GM19043 (cell line): ENCODE measurements at regions not wholly inside any gene's neighbourhood (a gene's known extent, or its start where the extent isn't known, plus 50 kb on each side); places are given as distances from the start of the nearest gene placed in this dataset.

ENCODE experiments used
- ATAC-seq: cut with Tn5 transposase; IDR thresholded peaks from one replicate; pipeline ENCODE4 v1.9.1; 2021; ENCODE audit warnings: low read depth; ENCODE audit not compliant: unreplicated experiment

DNA sequence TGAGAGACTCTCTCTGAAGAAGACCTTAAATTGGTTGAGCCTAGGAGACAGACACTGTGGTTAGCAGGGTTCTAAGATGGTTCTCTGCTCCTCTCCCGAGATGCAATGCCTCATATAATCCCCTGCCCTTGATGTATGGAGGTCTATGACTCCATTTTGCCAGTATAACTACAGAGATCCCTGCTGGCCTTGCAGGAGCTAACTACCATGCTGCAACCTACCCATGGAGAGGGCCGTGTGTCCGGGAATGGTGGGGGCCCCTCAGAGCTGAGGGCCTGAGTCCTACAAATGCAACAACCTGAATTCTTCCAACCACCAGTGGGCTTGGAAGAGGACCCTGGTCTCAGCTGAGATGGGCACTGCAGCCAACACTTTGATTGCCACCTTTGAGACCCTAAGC lies 388.0 kb downstream of the SETD4 start:
- ATAC-seq, result no peak

- no peak for ATAC-seq
Measured at GRCh38 chr21:35664683-35665082, 395.6 kb downstream of the SETD4 start.

GRCh38 chr21:35663856-35664606 lies 396.3 kb downstream of the SETD4 start:
- no peak for ATAC-seq

DNA sequence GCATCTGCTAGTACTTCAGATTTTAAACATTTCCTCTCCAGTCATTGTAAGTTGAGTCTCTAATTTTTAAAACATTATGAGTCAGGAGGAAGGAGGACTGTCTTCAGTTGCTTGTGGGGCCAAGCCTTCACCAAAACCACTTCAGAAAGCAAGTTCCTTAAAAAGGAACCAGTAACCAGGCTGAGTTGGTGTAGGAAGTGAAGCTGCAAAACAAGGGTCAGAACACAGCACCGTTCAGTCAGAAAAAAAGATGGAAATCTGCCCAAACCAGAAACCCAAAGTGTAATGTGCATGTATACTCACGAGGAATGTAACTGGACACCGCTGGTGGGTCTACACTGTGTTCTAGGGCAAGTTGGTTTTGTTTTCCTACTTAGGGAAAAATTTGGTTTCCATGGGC lies 402.1 kb downstream of the SETD4 start:
- ATAC-seq, result no peak

GRCh38 chr21:35652872-35653271 lies 407.5 kb downstream of the SETD4 start:
- no peak for ATAC-seq

DNA sequence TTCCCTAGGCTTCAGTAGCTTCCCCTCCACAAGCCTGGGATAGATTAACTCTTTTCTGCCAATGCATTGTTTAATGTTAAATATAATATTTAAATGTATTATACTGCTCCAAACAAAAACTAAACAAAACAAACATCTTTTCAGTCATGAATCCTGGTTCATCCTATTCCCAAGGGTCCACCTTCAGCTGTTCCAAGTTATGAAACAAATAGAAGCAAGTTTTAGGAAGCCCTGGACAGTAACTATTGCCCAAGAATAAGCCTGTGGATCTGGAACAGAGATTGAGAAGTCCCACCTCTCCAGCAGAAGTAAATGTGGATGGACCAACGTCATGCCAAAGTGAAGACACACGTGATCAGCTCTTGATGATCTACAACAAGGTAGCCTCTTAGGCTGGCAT lies 408.1 kb downstream of the SETD4 start:
- ATAC-seq, result no peak

DNA sequence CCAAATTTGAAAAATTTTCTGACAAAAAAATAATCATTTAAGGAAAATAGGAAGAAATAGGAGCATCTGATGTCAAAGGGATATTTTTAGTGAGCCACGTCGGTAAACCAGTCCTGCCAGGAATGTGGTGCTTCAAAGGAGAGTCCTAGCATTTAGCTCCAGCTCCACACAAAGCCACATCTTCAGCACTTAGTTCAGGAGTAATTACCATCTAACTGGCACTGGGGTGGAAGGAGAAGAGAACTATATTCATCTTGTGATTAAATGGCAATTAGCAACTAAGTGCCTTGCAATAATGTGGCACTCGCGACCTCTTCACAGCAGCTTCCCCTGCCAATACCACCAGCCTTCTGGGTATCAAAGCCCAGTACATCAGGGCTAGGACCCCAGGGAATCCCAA lies 409.1 kb downstream of the SETD4 start:
- ATAC-seq, result no peak

DNA sequence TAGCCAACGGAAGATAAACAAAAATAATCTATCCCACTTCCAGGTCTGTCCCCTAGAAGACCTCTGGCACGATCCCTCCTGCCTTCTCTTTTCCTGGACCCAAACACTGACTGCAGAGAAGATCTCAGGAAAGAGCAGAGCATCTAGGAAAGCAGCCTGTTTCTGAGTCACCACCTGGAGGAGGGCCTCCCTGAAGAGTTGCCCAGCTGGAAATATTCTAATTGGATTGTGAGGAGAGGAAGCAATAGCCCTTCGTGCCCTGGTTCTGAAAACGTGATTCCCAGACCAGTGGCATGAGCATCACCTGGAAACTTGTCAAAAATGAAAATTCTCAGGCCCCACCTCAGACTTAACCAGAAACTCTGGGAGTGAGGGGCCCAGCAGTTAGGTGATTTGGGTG lies 411.1 kb downstream of the SETD4 start:
- no peak for ATAC-seq

DNA sequence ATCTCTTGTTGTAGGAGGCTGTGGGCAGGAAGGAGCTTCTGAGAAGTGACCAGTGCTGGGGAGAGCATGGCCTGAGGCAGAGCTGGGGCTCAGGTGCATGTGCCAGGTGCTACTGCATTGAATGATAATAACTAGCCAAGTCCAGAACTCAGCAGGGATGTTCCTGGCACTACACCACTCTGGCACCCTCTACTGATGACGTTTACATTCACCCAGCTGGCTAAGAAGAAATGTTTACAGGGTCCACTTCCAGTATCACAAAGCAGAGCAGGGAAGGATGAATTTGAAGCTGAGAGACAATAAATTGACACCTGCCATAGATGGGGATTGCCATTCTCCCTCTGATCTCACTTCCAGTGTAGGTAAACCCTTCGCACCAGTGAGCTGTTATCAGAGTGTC lies 411.8 kb downstream of the SETD4 start:
- ATAC-seq, result no peak

GRCh38 chr21:35646606-35647005 lies 413.7 kb downstream of the SETD4 start:
- no peak for ATAC-seq

DNA sequence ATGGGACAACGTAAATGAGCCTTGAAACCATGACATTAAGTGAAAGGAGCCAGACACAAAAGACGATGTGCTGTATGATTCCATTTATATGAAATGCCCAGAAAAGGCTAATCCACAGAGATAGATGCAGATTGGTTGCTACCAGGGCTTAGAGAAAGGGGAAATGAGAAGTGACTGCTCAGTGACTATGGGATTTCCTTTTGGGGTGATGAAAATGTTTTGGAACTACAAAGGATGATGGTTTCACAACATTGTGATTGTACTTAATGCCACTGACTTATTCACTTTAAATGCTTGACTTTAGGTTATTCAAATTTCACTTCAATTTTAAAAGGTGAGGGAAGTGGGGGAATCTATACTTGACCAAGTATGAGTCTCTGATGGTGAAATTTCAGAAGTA lies 414.3 kb downstream of the SETD4 start:
- no peak for ATAC-seq

DNA sequence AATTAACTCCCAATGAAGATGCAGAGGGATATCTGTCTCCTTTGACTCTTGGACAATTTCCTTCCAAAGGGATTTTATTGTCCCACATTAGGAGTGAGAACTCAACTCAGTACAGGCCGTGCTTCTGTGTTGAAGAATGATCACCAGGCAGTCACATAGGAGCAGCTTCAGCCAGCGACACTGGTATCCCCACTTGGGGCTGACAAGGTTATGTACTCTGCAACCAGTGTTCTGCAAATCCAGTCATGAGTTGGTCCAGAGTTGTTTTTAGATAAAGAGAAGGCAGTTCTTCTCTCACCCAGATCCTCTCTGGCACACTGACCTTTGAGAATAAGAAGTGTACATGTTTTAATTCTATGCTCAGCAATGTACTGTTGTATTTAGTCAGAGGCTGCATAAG lies 415.8 kb downstream of the SETD4 start:
- no peak for ATAC-seq

- ATAC-seq, result no peak
Measured at GRCh38 chr21:35643176-35643575, 417.1 kb downstream of the SETD4 start.

- ATAC-seq, result no peak
Measured at GRCh38 chr21:35641271-35642016, 418.9 kb downstream of the SETD4 start.

DNA sequence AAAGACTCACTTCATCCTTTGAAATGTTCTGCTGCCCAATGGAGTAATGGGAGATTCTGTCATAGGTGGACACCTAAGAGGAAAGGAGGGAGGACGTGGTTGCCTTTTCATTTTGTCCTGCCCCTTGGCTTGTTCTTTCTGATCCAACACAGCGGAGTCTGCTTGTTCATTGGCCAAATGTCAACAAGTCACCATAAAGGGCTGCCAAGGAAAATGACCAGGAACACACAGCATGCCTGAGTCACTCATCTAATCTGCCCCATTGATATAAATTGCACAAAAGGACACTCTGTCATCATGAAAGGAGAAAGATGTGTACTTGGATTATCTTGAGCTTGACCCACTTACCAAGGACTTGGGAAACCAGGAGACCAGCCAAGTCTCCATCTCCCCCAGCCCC lies 422.9 kb downstream of the SETD4 start:
- ATAC-seq, result no peak

DNA sequence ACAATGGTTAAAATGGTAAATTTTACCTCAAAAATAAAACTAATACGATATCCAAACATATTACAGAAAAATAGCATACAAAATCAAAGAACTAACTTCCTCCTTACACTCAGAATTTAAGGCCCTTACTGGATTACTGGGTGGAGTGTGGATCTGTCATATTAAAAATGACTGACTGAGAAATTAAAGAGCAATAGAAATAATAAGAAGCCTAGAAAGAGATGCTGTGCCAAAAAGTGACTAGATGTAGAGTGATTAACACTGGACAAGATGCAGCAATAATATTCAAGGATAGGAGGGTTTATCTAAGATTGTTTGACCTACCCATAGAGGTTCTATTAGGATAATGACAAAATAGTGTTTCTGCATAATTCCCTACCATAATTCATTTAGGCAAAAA lies 424.3 kb downstream of the SETD4 start:
- no peak for ATAC-seq

DNA sequence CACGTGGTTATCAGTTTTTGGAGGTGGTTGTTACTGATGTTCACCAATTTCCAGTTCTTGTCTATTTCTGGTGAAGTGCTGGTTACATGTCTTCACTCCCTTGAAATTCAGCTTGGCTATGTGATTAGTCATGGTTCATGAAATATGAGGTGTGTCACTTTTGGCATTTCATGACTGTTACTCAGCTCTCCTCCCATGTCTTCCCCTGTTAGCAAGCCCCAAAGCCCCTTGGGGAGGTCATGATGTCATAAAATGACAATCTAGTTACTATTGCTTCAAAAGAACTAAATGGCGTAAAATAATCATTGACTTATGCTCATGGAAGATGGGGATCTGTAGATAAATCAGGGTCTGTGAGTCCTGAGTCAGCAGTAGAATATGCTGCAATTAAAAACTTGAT lies 425.1 kb downstream of the SETD4 start:
- no peak for ATAC-seq

- ATAC-seq, result no peak
Measured at GRCh38 chr21:35633501-35633900, 426.8 kb downstream of the SETD4 start.

DNA sequence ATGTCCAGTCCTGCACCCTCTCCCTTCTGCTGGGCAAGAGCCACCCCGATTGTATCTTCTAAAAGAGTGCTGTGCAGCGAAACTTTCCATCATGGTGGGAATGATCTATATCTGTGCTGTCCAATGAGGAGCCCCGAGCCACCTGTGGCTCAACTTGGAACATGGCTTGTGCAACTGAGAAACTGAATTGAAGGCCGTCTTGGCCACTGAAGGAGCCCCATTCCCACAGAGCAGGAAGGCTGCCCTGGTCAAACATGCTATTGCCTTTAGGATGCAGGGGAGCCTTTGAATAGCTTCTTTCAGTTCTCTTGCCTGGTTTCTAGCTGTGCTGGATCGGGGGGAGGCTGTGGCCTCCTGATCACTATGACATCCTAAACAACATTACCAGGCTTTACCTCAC lies 427.6 kb downstream of the SETD4 start:
- ATAC-seq, result no peak

- no peak for ATAC-seq
Measured at GRCh38 chr21:35628316-35628715, 432.0 kb downstream of the SETD4 start.

DNA sequence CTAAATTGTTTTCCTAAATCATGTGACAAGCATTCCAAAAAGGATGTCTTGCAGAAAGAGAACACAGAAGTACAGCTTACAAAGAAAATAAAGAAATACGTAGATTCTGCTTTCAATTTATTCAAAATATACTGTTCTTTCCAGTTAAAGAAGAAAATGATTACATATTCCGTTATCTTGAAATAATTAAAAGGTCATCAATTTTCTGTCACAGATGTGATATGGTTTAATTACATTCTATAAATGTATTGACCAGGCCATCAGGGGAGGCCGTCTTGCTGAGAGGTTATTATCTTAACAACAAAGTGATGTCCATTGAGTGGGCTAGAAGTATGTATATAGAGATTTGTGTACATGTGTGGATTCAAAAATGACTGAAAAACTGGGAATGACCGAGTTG lies 432.9 kb downstream of the SETD4 start:
- ATAC-seq, result no peak

DNA sequence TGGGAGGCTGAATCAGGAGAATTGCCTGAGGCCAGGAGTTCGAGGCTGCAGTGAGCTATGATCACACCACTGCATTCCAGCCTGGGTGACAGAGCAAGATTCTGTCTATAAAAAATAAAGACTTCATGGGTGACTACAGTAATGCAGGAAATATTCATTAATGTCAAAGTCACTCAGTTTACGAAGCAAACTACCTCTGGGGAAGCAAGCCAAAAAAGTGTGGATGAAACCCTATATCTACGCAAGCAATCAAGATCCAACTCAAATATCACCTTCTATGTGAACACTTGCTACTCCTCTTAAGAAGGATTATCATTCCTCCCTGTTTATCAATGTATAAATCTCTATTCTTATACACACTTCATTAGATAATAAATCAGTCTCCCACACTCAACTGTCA lies 434.8 kb downstream of the SETD4 start:
- no peak for ATAC-seq
